NOMO-1 treated with dmso at 0.1 percent for 144 hours (cell line): ENCODE measurements at regions not wholly inside any gene's neighbourhood (a gene's known extent, or its start where the extent isn't known, plus 50 kb on each side); places are given as distances from the start of the nearest gene placed in this dataset.
"Not testable (repeated sequence)": the region's sequence is repeated elsewhere in the genome, so short reads cannot be mapped to it uniquely, and the experiment has no call there.

Source experiments
- DNase-seq: peaks from one replicate; lab custom pipeline; 2025; ENCODE audit not compliant: unreplicated experiment; lab: John Stamatoyannopoulos, UW

DNA sequence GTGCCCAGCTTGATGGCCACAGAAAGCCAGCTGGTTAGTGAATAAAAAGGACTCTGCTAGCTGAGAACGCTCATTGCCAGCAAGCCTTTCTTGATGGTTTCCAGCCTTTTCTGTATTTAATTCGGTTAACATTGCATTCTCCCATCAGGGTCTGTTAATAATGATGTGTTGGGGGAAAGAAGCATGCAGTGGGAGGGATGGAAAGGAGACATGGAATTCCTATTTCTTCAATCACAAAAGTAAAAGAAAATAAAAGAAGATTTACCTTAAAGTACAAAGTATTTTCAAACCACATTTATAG is 141.9 kb upstream of the RBBP8 start:
- no peak for DNase-seq

- DNase-seq, result no peak
These were observed 137.0 kb upstream of the RBBP8 start for GRCh38 chr18:22796113-22796512.

DNA sequence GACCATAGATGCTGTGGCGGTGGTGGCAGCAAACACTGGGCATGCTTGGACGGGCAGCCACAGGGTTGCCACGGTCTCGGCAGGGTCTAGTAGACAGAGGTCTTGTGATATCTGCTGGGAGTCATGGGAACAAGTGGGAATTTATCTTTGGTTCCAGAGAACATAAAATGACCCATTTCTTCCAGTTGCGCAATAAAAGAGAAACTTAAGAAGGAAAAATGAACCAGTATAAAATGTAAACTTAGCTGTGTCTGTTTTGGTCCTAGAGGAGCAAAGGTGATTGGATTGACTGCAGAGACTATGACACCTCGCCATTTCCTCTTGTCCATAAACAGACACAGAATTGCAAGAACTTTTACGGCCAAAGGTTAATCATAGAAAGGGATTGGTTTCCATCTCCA is 132.6 kb upstream of the RBBP8 start:
- no peak for DNase-seq

DNA sequence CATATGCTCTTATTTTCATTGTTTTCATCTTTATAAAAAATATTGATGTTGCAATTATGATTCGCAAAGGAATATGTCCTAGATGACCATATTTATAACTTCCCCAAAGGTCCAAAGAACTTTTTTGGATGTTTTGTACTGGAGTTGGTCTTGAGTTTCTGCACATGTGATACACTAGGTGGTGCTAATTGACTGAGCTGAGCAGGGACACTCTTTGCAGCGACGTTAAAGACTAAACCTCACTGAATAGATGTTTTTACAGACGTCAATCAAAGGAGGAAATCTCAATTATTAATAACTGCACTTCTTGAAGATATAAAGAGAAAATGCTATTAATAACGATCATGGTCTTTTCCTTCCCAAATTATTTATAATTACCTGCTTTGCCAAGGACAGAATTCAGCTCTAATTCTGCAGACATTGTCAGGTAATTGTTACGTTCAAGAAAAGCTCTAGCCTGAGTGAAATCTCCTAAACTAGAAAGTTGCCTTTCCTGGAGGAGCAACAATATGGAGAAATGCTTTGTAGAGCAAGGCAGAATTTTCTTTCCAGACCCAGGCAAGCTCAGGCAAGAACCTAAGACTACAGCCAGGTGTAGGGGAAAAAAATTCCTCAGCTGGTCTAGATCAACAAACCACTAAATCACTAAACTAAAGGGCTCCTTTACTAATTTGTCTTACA is 119.3 kb upstream of the RBBP8 start:
- no peak for DNase-seq

DNA sequence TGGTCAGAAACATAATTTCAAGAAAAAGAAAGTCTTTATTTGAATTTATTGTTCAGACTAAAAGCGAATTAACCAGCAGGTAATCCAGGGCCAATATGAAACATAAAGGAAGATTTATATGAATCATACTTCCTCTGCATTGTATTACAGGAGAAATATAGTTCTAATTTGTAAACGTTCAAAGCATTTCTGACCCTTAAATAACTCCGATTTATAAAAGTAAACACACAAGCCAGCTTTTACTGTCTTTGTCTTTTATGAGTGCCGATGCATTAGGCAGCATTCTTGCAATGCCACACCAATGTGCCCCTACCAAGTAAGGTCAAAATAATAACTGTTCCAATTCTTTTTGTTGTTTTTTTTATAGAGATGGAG is 118.8 kb upstream of the RBBP8 start:
- DNase-seq, result no peak

DNA sequence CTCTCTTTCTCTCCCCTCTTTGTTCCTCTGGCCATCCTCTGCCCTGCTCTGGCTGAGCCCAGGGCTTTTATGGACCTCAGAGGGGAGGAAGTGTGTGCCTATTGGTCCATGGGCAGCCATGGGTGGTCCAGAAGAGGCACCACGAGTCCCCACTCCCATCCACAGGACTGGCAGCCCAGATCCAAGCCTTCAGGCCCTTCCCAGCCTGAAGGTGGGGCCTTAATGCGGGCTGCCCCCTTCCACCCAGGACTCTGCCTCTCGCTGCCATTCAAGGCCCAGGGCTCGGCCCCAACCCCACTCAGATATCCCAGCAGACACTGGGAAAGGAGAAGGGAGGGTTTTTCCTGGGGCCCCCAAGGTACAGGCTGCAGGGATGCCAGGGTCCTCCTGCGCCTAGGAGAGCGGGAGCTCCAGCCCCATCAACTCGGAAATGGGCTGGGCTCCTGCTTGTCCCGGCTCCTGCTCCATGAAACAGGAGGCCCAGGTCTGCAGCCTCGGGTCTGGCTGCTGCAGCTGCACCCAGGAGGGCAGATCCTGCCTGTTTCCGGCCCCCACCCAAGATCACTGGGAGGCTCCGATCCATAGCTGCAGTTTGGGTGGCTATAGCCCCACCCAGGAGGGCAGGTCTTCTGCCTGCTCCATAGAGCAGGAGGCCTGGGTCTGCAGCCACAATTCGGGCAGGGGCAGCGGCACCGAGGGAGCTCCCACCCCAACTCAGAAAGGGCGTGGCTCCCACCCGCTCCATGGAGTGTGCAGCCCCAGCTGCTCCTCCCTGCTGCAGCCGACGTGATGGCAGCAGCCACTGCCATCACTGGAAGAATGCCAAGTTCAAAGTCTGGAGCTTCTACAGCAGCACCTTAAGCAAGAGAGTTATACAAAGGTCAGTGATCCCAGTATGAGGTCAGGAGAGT is 116.6 kb upstream of the RBBP8 start:
- no peak for DNase-seq

DNA sequence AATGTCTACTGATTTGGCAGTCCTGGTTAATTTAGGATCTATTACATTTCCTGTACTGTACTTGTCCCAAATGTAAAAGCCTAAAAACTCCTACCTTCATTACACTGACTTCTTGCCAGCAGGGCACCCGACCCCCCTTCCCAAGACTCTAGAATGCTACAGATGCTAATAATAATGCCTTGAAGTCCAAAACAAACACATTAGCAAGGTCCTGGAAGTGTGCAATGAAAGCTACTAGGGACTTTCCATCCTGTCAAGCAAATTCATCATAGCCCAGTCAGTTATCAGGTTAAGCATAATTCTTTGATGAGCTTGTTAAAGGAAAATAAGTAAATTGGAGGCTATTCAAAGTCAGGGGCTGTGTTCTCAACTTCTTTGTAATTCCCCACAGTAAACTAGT is 115.3 kb upstream of the RBBP8 start:
- DNase-seq, result no peak

- DNase-seq, result peak; percentile 11
These were observed 111.1 kb upstream of the RBBP8 start for GRCh38 chr18:22822024-22822423.

DNA sequence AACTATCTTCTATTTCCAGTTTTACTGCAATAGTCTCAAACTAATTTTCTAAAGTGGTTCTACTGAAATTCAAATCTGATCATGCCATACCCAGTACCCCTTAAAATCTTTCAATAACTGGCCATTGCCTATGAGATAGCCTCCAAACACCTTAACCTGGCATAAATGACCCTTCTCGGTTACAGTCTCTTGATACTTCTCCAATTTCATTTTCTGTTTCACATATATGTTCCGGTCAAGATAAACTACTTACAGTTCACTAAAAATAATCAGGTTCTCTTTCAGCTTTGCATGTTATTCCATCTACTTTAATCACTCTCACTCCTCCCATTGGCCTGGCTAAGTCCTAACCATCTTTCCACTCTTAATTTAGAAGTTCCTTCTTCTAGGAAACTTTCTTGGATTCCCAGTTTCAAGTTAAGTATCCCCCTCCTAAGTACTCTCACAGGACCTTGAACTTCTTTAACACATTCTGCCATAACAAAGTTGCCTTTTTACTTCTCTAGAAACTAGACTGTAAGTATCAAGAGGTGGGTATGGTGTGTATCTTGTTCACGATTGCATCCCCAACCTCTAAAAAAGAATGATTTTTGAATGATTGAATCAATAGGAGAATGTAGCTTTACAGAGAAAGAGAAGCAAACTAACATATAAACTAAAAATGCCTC is 110.2 kb upstream of the RBBP8 start:
- DNase-seq, result no peak

DNA sequence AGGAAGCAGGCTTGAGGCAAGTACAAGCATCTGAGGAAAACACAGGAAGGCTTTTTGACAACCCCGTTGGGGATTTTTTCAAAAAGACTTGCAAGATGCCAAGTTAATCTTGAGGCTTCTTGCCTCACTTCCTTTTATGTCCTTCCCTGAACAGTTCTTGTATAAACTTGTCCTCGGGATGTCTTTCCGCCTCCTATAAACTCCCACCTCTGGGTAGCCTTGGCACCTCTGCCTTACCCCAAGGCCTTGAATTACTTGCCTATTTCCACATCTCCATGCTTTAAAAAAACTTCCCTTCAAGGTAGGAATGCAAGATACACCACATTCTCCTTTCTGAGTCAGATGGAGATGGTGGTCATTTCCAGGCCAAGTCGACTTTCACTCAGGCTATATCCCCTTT is 106.4 kb upstream of the RBBP8 start:
- DNase-seq, result no peak

GRCh38 chr18:22827216-22827615 is 105.9 kb upstream of the RBBP8 start:
- no peak for DNase-seq

- DNase-seq, result no peak
These were observed 105.4 kb upstream of the RBBP8 start for GRCh38 chr18:22827741-22828140.

DNA sequence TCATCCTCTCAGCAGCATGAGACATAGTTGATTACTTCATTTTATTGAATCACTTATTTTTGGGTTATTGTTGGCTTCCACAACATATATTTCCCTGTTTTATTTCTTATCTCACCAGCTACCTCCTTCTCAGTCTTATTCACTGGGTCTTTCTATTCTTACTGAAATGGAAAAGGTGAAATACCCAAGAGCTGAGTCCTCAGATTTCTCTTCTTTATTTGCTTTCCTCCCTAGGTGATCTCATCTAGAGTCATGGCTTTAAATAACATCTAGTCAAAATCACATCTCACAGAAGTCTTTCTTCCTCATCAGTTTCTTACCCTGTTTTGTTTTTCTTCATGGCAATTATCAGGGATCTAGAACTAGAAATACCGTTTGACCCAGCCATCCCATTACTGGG is 105.0 kb upstream of the RBBP8 start:
- no peak for DNase-seq

DNA sequence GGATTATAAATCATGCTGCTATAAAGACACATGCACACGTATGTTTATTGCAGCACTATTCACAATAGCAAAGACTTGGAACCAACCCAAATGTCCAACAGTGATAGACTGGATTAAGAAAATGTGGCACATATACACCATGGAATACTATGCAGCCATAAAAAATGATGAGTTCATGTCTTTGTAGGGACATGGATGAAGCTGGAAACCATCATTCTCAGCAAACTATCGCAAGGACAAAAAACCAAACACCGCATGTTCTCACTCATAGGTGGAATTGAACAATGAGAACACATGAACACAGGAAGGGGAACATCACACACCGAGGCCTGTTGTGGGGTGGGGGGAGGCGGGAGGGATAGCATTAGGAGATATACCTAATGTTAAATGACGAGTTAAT is 104.5 kb upstream of the RBBP8 start:
- not testable (repeated sequence) for DNase-seq

- DNase-seq, result no peak
These were observed 103.3 kb upstream of the RBBP8 start for GRCh38 chr18:22829781-22830180.

DNA sequence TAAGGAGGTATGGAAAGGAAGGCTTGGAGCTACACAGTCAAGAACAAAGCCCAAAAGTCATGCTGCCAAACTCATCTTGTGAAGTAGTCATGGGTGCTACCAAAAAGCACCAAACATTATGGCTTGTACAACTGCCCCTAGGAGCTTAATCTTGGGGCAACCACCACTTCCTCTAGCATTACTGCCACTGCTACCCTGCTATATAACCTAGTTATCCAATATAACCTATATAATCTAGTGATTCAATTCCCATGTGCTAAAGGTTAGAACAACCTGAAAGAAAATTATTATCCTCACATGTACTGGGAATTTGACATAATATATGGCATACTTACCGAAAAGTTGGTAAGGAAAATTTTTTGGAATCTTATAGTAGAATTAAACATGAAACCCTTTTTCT is 102.6 kb upstream of the RBBP8 start:
- DNase-seq, result no peak

DNA sequence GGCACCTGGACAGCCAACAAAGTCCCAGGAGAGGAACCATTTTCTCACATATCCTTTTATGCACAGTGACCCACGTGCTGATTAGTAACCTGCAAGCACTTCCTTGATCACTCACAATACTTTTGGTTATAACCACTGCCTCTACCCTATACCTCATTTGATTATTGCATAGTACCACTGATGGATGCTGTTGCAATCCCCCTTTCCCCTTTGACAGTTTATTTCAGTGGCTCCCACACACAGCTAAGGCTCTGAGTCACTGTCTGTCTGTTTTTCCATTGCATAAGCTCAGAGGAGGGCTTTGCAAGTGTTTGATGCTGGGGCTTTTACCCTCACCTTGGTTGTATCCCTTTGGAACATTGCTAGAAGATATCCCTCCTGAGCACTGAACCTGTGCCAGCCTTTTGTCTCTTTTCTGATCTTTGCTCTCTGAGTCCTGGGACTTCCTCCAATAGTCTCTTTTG is 101.7 kb upstream of the RBBP8 start:
- peak; percentile 77 for DNase-seq

GRCh38 chr18:22836932-22837331 is 96.2 kb upstream of the RBBP8 start:
- no peak for DNase-seq

- no peak for DNase-seq
These were observed 94.9 kb upstream of the RBBP8 start for GRCh38 chr18:22838221-22838620.

DNA sequence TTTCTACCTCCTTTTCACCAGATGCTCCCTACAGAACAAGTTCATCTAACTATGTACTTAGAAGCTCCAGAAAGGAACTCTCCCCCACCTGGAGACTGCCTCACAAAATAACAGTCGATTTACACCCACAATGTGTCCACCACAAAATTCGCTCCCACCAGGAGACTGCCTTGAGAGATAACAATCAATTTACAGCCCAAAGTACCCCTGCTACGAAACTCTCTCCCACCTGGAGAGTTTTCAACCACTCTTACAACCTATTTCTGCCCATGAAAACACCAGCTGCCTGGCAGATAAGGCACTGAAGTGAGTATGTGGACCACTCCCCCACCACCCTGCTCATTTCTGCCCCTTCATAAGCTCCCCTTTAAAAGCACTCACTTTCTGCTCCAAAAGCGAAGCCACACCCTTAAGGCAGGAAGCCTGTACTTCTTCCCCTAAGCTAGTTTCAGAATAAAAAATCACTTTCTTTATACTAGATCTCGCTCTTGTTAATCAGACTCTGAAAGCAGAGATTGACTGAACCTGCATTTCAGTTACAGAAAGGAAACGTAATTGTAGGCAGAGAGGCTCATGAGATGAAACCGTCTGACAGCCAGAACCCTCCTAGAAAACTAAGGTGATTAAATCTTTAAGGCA is 94.4 kb upstream of the RBBP8 start:
- no peak for DNase-seq

- no peak for DNase-seq
These were observed 93.7 kb upstream of the RBBP8 start for GRCh38 chr18:22839340-22839821.
